ENCODE measurements at regions not wholly inside any gene's neighbourhood (a gene's known extent, or its start where the extent isn't known, plus 50 kb on each side); places are given as distances from the start of the nearest gene placed in this dataset.
"Not testable (repeated sequence)": the region's sequence is repeated elsewhere in the genome, so short reads cannot be mapped to it uniquely, and the experiment has no call there.

- not testable (repeated sequence) for DNase-seq
Measured at GRCh38 chr16:35170061-35170460, 1710.6 kb downstream of the TP53TG3F start.

GRCh38 chr16:35170610-35171009, 1711.2 kb downstream of the TP53TG3F start:
- no peak for DNase-seq

- DNase-seq = no peak
Measured at GRCh38 chr16:35171106-35171505, 1711.7 kb downstream of the TP53TG3F start.

GRCh38 chr16:35173295-35173694, 1713.9 kb downstream of the TP53TG3F start:
- DNase-seq = no peak

GRCh38 chr16:35174016-35174415, 1714.6 kb downstream of the TP53TG3F start:
- DNase-seq = no peak

- DNase-seq = no peak
Measured at GRCh38 chr16:35176449-35176848, 1717.0 kb downstream of the TP53TG3F start.

- DNase-seq = no peak
Measured at GRCh38 chr16:35177851-35178250, 1718.4 kb downstream of the TP53TG3F start.

- no peak for DNase-seq
Measured at GRCh38 chr16:35180970-35181369, 1721.6 kb downstream of the TP53TG3F start.

GRCh38 chr16:35181422-35182030, 1722.1 kb downstream of the TP53TG3F start:
- no peak for DNase-seq

- no peak for DNase-seq
Measured at GRCh38 chr16:35182043-35182677, 1722.7 kb downstream of the TP53TG3F start.

- no peak for DNase-seq
Measured at GRCh38 chr16:35182943-35183550, 1723.6 kb downstream of the TP53TG3F start.

- no peak for DNase-seq
Measured at GRCh38 chr16:35184356-35184870, 1725.0 kb downstream of the TP53TG3F start.

GRCh38 chr16:35185366-35186044, 1726.1 kb downstream of the TP53TG3F start:
- no peak for DNase-seq

GRCh38 chr16:35186045-35186759, 1726.8 kb downstream of the TP53TG3F start:
- DNase-seq = no peak

- no peak for DNase-seq
Measured at GRCh38 chr16:35187665-35188225, 1728.3 kb downstream of the TP53TG3F start.

- no peak for DNase-seq
Measured at GRCh38 chr16:35188288-35189155, 1729.1 kb downstream of the TP53TG3F start.

GRCh38 chr16:35192993-35193392, 1733.6 kb downstream of the TP53TG3F start:
- no peak for DNase-seq

- no peak for DNase-seq
Measured at GRCh38 chr16:35193956-35194355, 1734.5 kb downstream of the TP53TG3F start.

- no peak for DNase-seq
Measured at GRCh38 chr16:35194681-35195080, 1735.3 kb downstream of the TP53TG3F start.
